ENCODE measurements at regions not wholly inside any gene's neighbourhood (a gene's known extent, or its start where the extent isn't known, plus 50 kb on each side); places are given as distances from the start of the nearest gene placed in this dataset.

GRCh38 chr9:117860849-117861248 is 156.6 kb downstream of the TLR4 start:
- TF ChIP-seq CTCF (conservative IDR thresholded peaks at IDR 0.05 in 1 of 2, IDR thresholded peaks at IDR 0.05 in 1 of 2; ENCODE audit: extremely low read depth in 1 of 2, insufficient read depth in 1 of 2, low read depth in 1 of 2, low read length in 2 of 2) (no peak), EZH2 (IDR thresholded peaks at IDR 0.05; ENCODE audit: borderline replicate concordance, low read length) (no peak)
